WTC11 (cell line): ENCODE measurements at regions not wholly inside any gene's neighbourhood (a gene's known extent, or its start where the extent isn't known, plus 50 kb on each side); places are given as distances from the start of the nearest gene placed in this dataset.

Experiments used
- ATAC-seq: fragments of 200-7000 bp; cut with Tn5 transposase; 2 replicates; pipeline ENCODE4 v1.10.0; 2021; ENCODE audit warnings: mild to moderate bottlenecking, moderate library complexity
- CTCF ChIA-PET: fragments of 300-600 bp; sonication (Branson Sonifier 250); formaldehyde crosslinking; loops from one replicate; lab custom pipeline; 2021; ENCODE audit warnings: antibody characterized with exemption; lab: Charles Lee
- POLR2A ChIA-PET: fragments of 350-600 bp; sonication (Branson Sonifier 250); formaldehyde crosslinking; loops from one replicate; lab custom pipeline; 2021; ENCODE audit warnings: antibody characterized with exemption; lab: Charles Lee
- DNase-seq: peaks from one replicate; pipeline ENCODE4 v3.0.0; 2021; ENCODE audit warnings: low spot score
- H3K27ac Mint-ChIP-seq: 2 replicates; pipeline ENCODE4 v1.8.0; 2021; ENCODE audit warnings: mixed read lengths
- H3K27me3 Mint-ChIP-seq: 2 replicates; pipeline ENCODE4 v1.8.0; 2021; ENCODE audit warnings: low read depth, mild to moderate bottlenecking, moderate library complexity, mixed read lengths
- H3K36me3 Mint-ChIP-seq: 2 replicates; pipeline ENCODE4 v1.8.0; 2021; ENCODE audit warnings: mixed read lengths
- H3K4me1 Mint-ChIP-seq: 2 replicates; pipeline ENCODE4 v1.8.0; 2022; ENCODE audit warnings: mixed read lengths
- H3K4me3 Mint-ChIP-seq: 2 replicates; pipeline ENCODE4 v1.8.0; 2021; ENCODE audit warnings: mild to moderate bottlenecking, moderate library complexity, mixed read lengths
- H3K9me3 Mint-ChIP-seq: 2 replicates; pipeline ENCODE4 v1.8.0; 2021; ENCODE audit warnings: mixed read lengths
- ATF1 ChIP-seq: sonication (generic); formaldehyde crosslinking; IDR thresholded peaks from 2 replicates; pipeline ENCODE4 v1.8.1; 2023; ENCODE audit warnings: mild to moderate bottlenecking, moderate library complexity, missing genetic modification reagents
- ATF2 ChIP-seq: sonication (generic); formaldehyde crosslinking; IDR thresholded peaks from 2 replicates; pipeline ENCODE4 v1.8.1; 2022; ENCODE audit warnings: low read depth, missing genetic modification reagents, borderline replicate concordance
- ATF3 ChIP-seq: sonication (generic); formaldehyde crosslinking; conservative IDR thresholded peaks from 2 replicates; pipeline ENCODE4 v1.8.1; 2022; ENCODE audit warnings: mild to moderate bottlenecking, missing genetic modification reagents
- CBFB ChIP-seq: sonication (generic); formaldehyde crosslinking; IDR thresholded peaks from 2 replicates; pipeline ENCODE4 v1.8.1; 2022; ENCODE audit warnings: mild to moderate bottlenecking, low read depth, missing genetic modification reagents
- ELF4 ChIP-seq: sonication (generic); formaldehyde crosslinking; IDR thresholded peaks from 2 replicates; pipeline ENCODE4 v1.8.1; 2022; ENCODE audit warnings: low read depth, mild to moderate bottlenecking, moderate library complexity, missing genetic modification reagents
- EMX1 ChIP-seq: fragments of 250-450 bp; sonication (Bioruptor Pico); IDR thresholded peaks from 2 replicates; pipeline ENCODE4 v1.8.0; 2021; ENCODE audit warnings: mild to moderate bottlenecking
- GRHL2 ChIP-seq: fragments of 250-450 bp; sonication (Bioruptor Pico); IDR thresholded peaks from 2 replicates; pipeline ENCODE4 v1.8.0; 2022; ENCODE audit warnings: mild to moderate bottlenecking, moderate library complexity; ENCODE audit not compliant: insufficient replicate concordance, severe bottlenecking
- GTF2I ChIP-seq: fragments of 250-450 bp; sonication (Bioruptor Pico); conservative IDR thresholded peaks from 2 replicates; pipeline ENCODE4 v1.4.0; 2021; ENCODE audit warnings: mild to moderate bottlenecking
- MLX ChIP-seq: sonication (generic); formaldehyde crosslinking; IDR thresholded peaks from 2 replicates; pipeline ENCODE4 v1.8.1; 2023; ENCODE audit warnings: mild to moderate bottlenecking, missing genetic modification reagents, moderate library complexity
- NFE2L1 ChIP-seq: sonication (generic); formaldehyde crosslinking; IDR thresholded peaks from 2 replicates; pipeline ENCODE4 v1.8.1; 2023; ENCODE audit warnings: missing genetic modification reagents
- NFYB ChIP-seq: sonication (generic); formaldehyde crosslinking; conservative IDR thresholded peaks from 2 replicates; pipeline ENCODE4 v1.8.0; 2022; ENCODE audit warnings: low read depth, missing genetic modification reagents
- SMAD3 ChIP-seq: sonication (generic); formaldehyde crosslinking; IDR thresholded peaks from 2 replicates; pipeline ENCODE4 v1.8.0; 2022; ENCODE audit warnings: missing genetic modification reagents, mild to moderate bottlenecking, borderline replicate concordance
- TEAD1 ChIP-seq: sonication (generic); formaldehyde crosslinking; IDR thresholded peaks from 2 replicates; pipeline ENCODE4 v1.8.0; 2022; ENCODE audit warnings: mild to moderate bottlenecking, missing genetic modification reagents
- USF1 ChIP-seq: sonication (generic); formaldehyde crosslinking; IDR thresholded peaks from 2 replicates; pipeline ENCODE4 v1.8.0; 2022; ENCODE audit warnings: mild to moderate bottlenecking, missing genetic modification reagents
- USF2 ChIP-seq: sonication (generic); formaldehyde crosslinking; IDR thresholded peaks from 2 replicates; pipeline ENCODE4 v1.8.1; 2023; ENCODE audit warnings: mild to moderate bottlenecking, missing genetic modification reagents, moderate library complexity
- ZBTB21 ChIP-seq: sonication (generic); formaldehyde crosslinking; IDR thresholded peaks from 2 replicates; pipeline ENCODE4 v1.8.1; 2023; ENCODE audit warnings: mild to moderate bottlenecking, missing genetic modification reagents, borderline replicate concordance
- ZMAT4 ChIP-seq: fragments of 250-450 bp; sonication (Bioruptor Pico); IDR thresholded peaks from 2 replicates; pipeline ENCODE4 v1.9.0; 2021; ENCODE audit warnings: mild to moderate bottlenecking
- ZNF263 ChIP-seq: sonication (generic); formaldehyde crosslinking; IDR thresholded peaks from 2 replicates; pipeline ENCODE4 v1.8.1; 2022; ENCODE audit warnings: low read depth, mild to moderate bottlenecking, moderate library complexity, missing genetic modification reagents
- ZNF281 ChIP-seq: sonication (generic); formaldehyde crosslinking; IDR thresholded peaks from 2 replicates; pipeline ENCODE4 v1.8.0; 2023; ENCODE audit warnings: mild to moderate bottlenecking, missing genetic modification reagents

- Mint-ChIP-seq H3K4me3 (no peak overlapping the region), H3K36me3 (peaks cover 4% of the 10 kb centered on the region; the same call in 1 of the 2 replicates), H3K27me3 (no peaks in the 10 kb centered on the region), H3K27ac (no peak overlapping the region), H3K9me3 (peaks cover 13% of the 10 kb centered on the region), H3K4me1 (no peaks in the 10 kb centered on the region)
- TF ChIP-seq ZBTB21 (CRISPR knock-in tag) (no peak), NFE2L1 (CRISPR knock-in tag) (no peak), ATF2 (CRISPR knock-in tag) (no peak), CBFB (CRISPR knock-in tag) (no peak), SMAD3 (CRISPR knock-in tag) (no peak), USF1 (no peak), EMX1 (CRISPR knock-in tag) (no peak), ELF4 (CRISPR knock-in tag) (no peak), ZMAT4 (CRISPR knock-in tag) (no peak), USF2 (no peak), GTF2I (CRISPR knock-in tag) (no peak), ATF1 (CRISPR knock-in tag) (no peak), TEAD1 (CRISPR knock-in tag) (no peak), ZNF263 (CRISPR knock-in tag) (no peak), MLX (CRISPR knock-in tag) (no peak), ATF3 (CRISPR knock-in tag) (no peak), ZNF281 (no peak), GRHL2 (CRISPR knock-in tag) (no peak), NFYB (no peak)
- POLR2A ChIA-PET = no interaction called here
- CTCF ChIA-PET = no interaction called here
- no peak for ATAC-seq
- no peak for DNase-seq
These were observed 516.7 kb upstream of the SLIT2 start for GRCh38 chr4:19735012-19735411.
